ENCODE measurements at regions not wholly inside any gene's neighbourhood (a gene's known extent, or its start where the extent isn't known, plus 50 kb on each side); places are given as distances from the start of the nearest gene placed in this dataset.

GRCh38 chr9:592733-593132 is 248.8 kb upstream of the DMRT1 start:
- TF ChIP-seq CTCF (IDR thresholded peaks at IDR 0.05) (no peak), POLR2A (IDR thresholded peaks at IDR 0.05) (no peak)
